Left cardiac atrium (tissue), 4 donors: ENCODE measurements at regions not wholly inside any gene's neighbourhood (a gene's known extent, or its start where the extent isn't known, plus 50 kb on each side); places are given as distances from the start of the nearest gene placed in this dataset.
"Not testable (repeated sequence)": the region's sequence is repeated elsewhere in the genome, so short reads cannot be mapped to it uniquely, and the experiment has no call there.

ENCODE experiments used
- ATAC-seq, 2 donors: fragments of 200-7000 bp; cut with Tn5 transposase; one replicate each; pipeline ENCODE4 v1.9.1; 2020; ENCODE audit warnings: mild to moderate bottlenecking in 2 of 2, moderate library complexity in 2 of 2
- DNase-seq: peaks from one replicate; pipeline ENCODE4 v3.0.0-alpha.2; 2020
- intact Hi-C, 2 donors: fragments of 100-400 bp; cut with DNase I; formaldehyde crosslinking; loops; one replicate each; pipeline versions ENCODE4 v1.14.1 to v1.15.1; 2022 to 2023
- donor health status: DM: no; HTN: yes; CAD: no.
- donor health status: DM: no; HTN: yes; CAD: no; lungs with severe emphysema.
- donor health status: DM: yes; HTN: yes; CAD: no.
- donor health status: Dilated cardiomyopathy.

DNA sequence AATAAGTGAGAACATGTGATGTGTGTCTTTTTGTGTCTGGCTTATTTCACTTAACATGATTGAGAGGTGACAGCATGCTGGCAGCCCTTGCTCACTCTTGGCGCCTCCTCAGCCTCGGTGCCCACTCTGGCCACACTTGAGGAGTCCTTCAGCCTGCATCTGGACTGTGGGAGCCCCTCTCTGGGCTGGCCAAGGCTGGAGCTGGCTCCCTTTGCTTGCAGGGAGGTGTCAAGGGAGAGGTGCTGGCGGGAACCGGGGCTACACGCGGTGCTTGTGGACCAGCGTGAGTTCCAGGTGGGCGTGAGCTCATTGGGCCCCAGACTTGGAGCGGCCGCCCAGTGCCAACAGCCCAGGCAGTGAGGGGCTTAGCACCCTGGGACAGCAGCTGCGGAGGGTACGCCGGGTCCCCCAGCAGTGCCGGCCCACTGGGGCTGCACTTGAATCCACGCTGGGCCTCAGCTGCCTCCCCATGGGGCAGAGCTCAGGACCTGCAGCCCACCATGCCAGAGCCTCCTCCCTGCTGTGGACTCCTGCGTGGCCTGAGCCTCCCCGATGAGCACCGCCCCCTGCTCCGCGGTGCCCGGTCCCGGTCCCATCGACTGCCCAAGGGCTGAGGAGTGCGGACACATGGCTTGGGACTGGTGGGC, 658.6 kb downstream of the GRXCR1 start:
- no peak for DNase-seq
- intact Hi-C loops = no loop called here

DNA sequence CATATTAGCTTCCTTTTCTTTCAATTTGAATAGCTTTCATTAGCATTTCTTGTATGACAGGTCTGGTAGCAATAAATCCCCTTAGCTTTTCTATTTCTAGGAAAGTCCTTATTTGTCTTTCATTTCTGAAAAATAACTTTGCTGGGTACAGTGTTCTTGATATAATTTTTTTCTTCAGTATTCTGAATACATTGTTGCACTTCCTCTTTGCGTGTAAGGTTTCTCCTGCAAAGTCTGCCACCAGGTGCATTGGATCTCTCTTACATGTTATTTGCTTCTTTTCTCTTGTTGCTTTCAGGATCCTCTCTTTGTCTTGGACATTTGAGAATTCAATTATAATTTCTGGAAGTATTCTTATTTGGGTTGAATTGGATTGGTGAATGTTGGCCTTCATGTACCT, 663.7 kb downstream of the GRXCR1 start:
- ATAC-seq (no peak), DNase-seq (no peak)
- intact Hi-C loops = no loop called here

More for the DNA sequence above, 658.6 kb downstream of the GRXCR1 start:
- no peak for ATAC-seq

DNA sequence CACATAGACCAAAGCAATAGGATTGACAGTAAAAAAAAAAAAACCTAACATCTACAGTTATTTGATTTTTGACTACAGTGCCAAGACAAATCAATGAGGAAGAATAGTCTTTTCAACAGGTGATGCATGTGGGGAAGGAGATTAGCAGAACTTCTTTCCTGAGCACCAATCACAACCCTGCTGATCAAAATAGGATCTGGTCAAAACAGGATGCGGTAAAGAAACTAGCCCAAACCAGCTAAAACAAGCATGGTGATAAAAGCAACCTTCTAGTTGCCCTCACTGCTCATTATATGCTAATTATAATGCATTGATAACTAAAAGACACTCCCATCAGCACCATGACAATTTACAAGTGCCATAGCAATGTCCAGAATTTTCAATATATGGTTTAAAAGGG, 667.5 kb downstream of the GRXCR1 start:
- intact Hi-C loops = no loop called here
- ATAC-seq (no peak), DNase-seq (no peak)

DNA sequence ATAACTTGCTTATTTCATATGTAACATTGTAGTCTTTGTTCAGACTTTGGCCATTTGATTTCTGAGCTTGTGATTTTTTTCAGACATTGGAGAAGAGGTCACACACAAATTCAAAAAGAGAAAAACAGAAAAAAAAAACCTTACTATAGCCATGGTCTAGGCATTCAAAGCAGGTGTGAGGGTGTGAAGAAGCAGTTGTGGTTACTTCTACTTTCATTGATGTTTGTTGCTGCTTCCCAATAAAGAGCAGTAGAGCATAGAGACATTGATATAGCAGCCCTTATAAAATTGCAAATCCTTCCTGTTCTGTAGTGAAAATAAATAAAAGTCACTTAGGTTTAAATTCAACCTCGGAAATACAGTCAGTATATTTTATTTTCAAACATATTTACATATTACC, 671.6 kb downstream of the GRXCR1 start:
- no peak for DNase-seq
- ATAC-seq = no peak
- intact Hi-C loops = no loop called here

DNA sequence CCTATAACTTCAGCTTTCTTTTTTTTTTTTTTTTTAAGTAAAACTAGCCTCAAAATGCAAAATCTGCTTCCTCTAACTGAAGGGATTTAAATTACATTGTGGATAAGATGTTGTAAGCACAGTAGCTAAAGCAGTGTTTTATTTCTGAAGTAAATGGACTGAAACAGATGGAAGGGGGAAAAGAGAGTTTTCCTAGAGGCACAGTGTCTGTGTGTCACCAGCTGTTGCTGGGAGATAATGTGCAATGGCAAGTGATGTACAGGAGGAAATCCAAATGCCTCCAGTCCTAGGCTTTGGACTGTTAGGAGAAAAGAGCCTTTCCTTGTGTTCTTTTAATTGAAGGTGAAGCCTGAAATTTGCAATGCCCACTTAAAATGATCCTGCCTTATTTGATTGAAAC, 672.1 kb downstream of the GRXCR1 start:
- intact Hi-C loops = no loop called here

DNA sequence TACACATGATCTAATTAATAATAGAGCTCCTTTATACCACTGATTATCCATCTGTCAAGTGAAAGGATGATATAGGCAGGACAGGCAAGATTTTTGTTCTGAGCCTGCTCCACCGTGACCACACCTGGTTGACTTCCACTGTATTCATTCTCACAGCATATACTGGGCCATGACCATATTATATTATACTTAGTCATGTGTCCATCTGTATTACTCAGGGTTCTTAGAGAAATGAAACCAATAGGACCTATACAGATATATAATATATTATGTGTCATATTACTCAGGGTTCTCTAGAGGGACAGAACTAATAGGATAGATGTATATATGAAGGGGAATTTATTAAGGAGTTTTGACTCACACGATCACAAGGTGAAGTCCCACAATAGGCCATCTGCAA, 675.1 kb downstream of the GRXCR1 start:
- ATAC-seq = no peak

More for the DNA sequence above, 672.1 kb downstream of the GRXCR1 start:
- DNase-seq (no peak), ATAC-seq (no peak)

DNA sequence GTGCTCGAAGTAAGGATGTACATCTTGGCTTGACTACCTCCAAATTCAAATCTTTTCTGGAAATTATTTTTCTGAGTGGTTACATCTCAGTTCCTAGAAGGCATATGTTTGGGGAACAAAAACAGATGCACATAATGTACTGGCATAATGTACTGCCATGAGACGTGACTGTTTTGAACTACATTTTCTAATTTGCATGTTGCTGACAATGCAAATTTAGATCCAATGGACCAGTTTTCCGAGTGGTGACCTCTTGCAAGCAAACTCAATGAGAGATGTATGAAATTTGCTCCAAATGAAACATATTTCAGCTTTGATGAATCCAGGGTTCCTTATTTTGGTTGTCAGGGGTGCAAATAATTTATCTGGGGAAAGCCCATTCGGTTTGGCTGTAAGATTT, 694.3 kb downstream of the GRXCR1 start:
- intact Hi-C loops = no loop called here
- DNase-seq (no peak), ATAC-seq (no peak)

More for the DNA sequence above, 675.1 kb downstream of the GRXCR1 start:
- intact Hi-C loops = no loop called here
- no peak for DNase-seq

DNA sequence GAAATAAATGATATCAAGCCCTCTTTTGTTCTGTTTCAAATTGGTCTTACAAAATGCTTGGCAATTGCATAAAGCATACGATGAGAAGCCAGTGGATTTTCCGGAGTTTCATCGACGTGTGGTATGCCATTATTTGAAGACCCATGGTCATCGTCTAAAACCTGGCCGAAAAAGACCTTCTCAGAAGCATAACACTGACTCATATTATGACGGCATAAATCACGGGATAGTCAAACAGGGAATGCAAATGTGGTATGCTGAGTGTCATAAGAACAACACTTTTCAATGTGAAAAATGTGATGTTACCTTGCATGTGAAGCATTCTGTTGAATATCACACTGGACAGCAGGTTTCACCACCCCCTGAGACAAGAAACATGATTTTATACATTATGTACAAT, 695.2 kb downstream of the GRXCR1 start:
- intact Hi-C loops = no loop called here
- ATAC-seq = no peak
- DNase-seq = no peak

DNA sequence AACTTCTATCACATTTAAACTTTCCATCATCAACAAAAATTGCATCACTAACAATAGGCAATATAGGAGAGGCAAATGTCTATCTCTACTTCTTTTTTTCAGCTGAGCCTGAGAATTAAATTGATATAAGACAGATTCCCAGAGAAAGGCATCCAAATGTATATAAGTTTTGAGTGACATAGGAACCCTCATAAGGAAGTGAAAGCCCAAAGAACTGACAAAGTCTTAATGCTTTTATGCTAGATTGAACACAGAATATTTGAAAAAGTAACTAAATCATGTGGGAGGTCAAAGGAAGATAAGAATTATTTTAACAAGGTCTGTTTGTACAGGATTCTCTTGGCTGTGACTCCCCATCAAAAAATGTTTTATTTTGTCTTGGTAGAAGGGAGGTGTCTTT, 714.9 kb downstream of the GRXCR1 start:
- ATAC-seq (no peak), DNase-seq (no peak)
- intact Hi-C loops = no loop called here

DNA sequence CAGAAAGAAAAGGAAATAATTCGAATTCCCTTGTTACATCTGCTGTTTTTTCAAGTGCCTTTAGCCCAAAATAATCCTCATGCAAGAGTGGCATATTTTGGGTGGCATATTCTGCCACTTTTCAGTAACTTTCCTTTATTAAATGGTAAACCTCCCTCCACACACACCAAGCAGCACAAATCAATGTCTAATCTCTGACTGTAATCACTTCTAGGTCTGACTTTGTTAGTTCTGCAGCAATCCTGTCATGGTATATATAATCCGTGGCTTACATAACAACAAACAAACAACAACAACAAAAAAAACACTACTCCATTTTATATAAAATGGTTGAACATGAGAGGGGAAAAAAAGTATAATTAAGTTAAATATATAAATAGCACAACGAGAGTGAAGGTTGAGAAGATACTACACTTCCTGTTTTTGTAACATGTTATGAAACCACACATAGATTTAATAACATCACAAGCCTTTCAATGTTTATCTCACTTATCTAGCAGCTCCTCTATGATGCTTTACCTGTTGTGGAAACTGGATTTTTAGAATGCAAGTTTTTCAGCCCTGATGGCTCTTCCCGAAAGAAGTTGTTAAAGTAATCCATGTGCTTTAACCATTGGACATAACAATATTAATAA, 715.4 kb downstream of the GRXCR1 start:
- intact Hi-C loops = no loop called here
- no peak for DNase-seq
- no peak for ATAC-seq

DNA sequence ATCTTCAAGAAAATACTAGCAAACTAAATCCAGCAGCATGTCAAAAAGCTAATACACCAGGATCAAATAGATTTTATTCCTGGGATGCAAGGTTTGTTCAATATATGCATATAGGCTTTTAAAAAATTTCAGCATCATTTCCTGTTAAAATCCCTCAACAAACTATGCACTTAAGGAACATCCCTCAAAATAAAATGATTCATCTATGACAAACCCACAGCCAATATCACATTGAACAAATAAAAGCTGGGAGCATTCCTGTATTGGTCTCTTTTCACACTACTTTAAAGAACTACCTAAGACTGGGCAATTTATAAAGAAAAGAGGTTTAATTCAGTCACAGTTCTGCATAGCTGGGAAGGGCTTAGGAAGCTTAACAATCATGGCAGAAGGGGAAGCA, 726.7 kb downstream of the GRXCR1 start:
- DNase-seq (no peak), ATAC-seq (no peak)
- intact Hi-C loops = no loop called here

DNA sequence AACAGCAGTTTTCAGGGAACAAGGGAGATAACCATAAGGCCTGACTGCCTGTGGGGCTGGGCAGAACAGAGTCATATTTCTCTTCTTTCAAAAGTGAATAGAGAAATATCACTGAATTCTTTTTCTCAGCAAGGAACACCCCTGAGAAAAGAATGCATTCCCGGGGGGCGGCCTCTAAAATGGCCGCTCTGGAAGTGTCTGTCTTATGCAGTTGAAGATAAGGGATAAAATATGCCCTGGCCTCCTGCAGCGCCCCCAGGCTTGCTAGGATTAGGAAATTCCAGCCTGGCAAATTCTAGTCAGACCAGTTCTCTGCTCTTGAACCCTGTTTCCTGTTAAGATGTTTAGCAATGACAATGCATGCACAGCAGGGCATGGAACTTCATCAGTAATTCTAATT, 745.4 kb downstream of the GRXCR1 start:
- intact Hi-C loops, DNase-seq, ATAC-seq: not testable (repeated sequence)

DNA sequence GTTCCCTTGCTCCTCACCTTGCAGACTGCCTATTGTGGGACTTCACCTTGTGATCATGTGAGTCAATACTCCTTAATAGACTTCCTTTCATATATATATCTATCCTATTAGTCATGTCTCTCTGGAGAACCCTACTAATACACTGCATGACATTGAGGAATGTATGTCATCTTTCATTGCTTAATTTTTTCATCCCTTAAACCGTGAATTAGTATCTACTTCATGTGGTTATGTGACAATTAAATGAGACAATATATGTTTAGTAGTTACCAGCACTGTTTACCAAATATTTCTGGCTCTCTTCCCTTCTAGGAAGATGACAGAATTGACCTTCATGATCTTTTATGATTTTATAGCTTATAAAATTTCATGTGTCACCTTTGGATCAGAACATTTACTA, 759.5 kb downstream of the GRXCR1 start:
- intact Hi-C loops = no loop called here
- DNase-seq = no peak
- ATAC-seq = no peak

DNA sequence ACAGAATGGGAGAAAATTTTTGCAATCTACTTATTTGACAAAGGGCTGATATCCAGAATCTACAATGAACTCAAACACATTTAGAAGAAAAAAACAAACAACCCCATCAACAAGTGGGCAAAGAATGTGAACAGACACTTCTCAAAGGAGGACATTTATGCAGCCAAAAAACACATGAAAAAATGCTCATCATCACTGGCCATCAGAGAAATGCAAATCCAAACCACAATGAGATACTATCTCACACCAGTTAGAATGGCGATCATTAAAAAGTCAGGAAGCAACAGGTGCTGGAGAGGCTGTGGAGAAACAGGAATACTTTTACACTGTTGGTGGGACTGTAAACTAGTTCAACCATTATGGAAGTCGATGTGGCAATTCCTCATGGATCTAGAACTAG, 767.0 kb downstream of the GRXCR1 start:
- ATAC-seq, DNase-seq, intact Hi-C loops: not testable (repeated sequence)

DNA sequence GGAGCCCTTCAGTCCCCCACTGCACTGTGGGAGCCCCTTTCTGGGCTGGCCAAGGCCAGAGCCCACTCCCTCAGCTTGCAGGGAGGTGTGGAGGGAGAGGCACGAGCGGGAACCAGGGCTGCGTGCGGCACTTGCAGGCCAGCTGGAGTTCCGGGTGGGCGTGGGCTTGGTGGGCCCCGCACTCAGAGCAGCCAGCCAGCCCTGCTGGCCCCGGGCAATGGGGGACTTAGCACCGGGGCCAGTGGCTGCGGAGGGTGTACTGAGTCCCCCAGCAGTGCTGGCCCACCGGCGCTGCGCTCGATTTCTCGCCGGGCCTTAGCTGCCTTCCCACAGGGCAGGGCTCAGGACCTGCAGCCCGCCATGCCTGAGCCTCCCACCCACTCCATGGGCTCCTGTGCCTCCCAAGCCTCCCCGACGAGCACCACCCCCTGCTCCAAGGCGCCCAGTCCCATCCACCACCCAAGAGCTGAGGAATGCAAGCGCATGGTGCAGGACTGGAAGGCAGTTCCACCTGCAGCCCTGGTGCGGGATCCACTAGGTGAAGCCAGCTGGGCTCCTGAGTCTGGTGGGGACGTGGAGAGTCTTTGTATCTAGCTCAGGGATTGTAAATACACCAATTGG, 776.2 kb downstream of the KCTD8 start:
- intact Hi-C loops, DNase-seq, ATAC-seq: not testable (repeated sequence)

DNA sequence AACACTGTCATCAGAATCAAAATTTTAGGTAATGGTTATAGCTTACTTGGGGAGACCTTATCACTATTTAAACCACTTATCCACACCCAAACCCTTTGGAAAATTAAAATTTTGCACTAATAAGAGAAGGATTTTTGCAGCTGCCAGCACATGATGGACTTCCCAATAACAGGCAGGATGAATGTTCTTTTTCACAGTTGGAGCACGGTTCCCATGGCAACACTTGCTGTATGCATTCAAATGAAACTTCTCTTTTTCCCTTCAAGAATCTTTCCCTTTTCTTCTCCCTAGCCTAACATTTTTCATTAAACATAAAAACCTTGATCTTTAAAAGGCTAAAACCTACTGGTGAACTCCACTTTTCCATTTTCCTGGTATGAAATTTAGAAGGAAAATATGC, 768.2 kb downstream of the KCTD8 start:
- intact Hi-C loops = no loop called here
- DNase-seq = no peak
- no peak for ATAC-seq

DNA sequence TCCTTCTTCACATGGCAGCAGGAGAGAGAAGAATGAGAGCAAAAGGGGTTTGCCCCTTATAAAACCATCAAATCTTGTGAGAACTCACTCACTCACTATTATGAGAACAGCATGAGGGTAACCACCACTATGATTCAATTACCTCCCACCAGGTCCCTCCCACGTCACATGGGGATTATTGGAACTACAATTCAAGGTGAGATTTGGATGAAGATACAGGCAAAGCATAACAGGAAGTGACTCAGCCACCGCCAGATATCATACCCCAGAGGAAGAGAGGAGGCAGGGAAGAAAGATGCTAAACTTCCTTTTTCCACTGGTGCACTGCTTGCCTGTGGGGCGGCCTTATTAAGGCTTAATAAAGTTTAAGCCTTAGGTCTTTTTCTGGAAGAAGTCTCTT, 766.1 kb downstream of the KCTD8 start:
- intact Hi-C loops = no loop called here
- ATAC-seq (no peak), DNase-seq (no peak)

DNA sequence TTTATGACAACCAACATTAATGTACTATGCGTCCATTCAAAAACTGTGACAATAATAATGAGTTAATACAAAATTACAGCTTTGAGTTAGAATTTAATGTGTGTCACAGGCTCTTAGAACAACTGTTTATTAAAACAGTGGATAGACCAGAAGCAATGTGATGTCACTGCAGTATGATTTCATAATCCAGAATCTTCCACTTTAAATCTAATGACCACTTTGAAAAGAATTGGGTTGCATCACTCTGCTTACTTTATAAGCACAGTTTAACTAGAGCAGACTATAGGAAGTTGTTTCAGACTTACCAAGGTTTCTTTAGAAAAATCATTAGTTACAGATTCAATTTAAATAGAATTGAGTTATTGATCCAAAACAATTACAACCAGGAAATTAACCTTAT, 758.5 kb downstream of the KCTD8 start:
- ATAC-seq = no peak
- intact Hi-C loops = no loop called here
- no peak for DNase-seq

DNA sequence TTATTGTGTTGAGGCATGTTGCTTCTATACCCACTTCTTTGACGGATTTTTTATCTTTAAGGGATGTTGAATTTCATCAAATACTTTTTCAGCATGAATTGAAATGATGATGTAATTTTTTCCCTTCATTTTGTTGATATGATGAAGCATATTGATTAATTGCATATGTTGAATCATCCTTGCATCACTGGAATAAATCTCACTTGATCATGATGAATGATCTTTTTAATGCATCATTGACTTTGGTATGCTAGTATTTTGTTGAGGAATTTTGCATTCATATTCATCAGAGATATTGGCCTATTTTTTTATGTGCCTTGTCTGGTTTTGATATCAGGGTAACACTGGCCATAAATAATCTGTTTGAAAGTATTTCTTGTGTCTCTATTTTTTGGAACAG, 754.7 kb downstream of the KCTD8 start:
- ATAC-seq (no peak), DNase-seq (no peak)
- intact Hi-C loops = no loop called here

DNA sequence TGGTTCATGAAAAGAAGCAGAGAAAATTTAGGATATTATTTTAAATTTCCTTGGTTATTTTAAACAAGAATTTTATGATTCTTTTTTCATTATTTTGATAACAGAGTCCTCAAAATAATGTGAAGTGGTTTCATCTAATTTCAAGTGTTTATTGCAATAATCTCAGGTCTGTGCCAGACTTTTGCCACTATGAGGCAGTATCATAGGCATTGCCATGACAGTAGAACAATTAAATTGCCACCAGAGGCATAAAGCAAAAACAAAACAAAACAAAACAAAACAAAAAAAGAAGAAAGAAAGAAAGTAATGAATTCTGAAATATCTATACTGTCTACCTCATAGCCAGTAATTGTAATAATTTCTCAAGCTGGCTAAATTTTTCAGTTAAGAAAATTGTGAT, 739.2 kb downstream of the KCTD8 start:
- no peak for DNase-seq
- intact Hi-C loops = no loop called here
- ATAC-seq = no peak
